RWPE1 (cell line): ENCODE measurements at regions not wholly inside any gene's neighbourhood (a gene's known extent, or its start where the extent isn't known, plus 50 kb on each side); places are given as distances from the start of the nearest gene placed in this dataset.

Source experiments
- CTCF ChIA-PET: fragments of 350-600 bp; sonication (Branson Sonifier 250); formaldehyde crosslinking; extraction: SDS; loops from one replicate; lab custom pipeline; 2021; lab: Yijun Ruan, JAX
- POLR2A ChIA-PET: fragments of 400-600 bp; formaldehyde crosslinking; extraction: SDS; loops from one replicate; lab custom pipeline; 2020; ENCODE audit warnings: antibody characterized with exemption; ENCODE audit not compliant: low non-redundant PET; lab: Yijun Ruan, JAX
- DNase-seq: peaks from one replicate; pipeline ENCODE4 v3.0.0; 2012; ENCODE audit warnings: low spot score
- H3K27ac ChIP-seq: fragments of 450-650 bp; 2 replicates; pipeline ENCODE4 v1.5.1; 2017
- CTCF ChIP-seq: fragments of 450-650 bp; conservative IDR thresholded peaks from 2 replicates; pipeline ENCODE4 v1.5.1; 2017; ENCODE audit warnings: low read depth, mild to moderate bottlenecking

GRCh38 chr9:99377790-99378775, 156.0 kb downstream of the SEC61B start:
- DNase-seq: no peak
- ChIA-PET POLR2A (no interaction called here), CTCF (no interaction called here)

DNA sequence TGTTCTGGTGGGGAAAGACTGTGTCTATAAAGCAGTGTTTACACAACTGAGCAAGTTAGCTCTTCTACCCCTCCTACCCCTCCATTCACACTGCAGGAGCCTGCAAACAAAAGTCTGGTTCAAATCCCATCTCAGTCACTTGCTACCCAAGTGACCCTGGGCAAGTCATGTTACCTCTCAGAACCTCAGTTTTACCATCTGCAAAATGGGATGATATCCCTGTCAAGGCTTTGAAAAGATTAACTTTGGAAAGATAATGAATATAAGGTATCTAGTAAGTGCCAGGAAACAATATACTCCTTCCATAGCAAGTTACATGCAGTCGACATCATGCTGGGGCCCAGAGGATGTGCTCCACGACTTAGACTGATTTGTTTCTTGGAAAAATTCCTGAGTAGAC, 161.5 kb downstream of the SEC61B start:
- ChIA-PET CTCF (interaction anchor here (0.6 kb wide), 1 partner anchor 1207 kb away, joined by 3 read pairs; no protein-coding TSS in a partner anchor), POLR2A (no interaction called here)
- no peak for DNase-seq
- H3K27ac ChIP-seq: no peak overlapping the region
- no peak for TF ChIP-seq CTCF

More at GRCh38 chr9:99377790-99378775, 156.0 kb downstream of the SEC61B start:
- no peak for TF ChIP-seq CTCF
- no peak overlapping the region for H3K27ac ChIP-seq

- ChIA-PET CTCF (no interaction called here), POLR2A (no interaction called here)
- no peak for DNase-seq
- TF ChIP-seq CTCF: no peak
- no peak overlapping the region for H3K27ac ChIP-seq
Observed at GRCh38 chr9:99385215-99385614, 163.1 kb downstream of the SEC61B start.

GRCh38 chr9:99385814-99386279, 163.8 kb downstream of the SEC61B start:
- H3K27ac ChIP-seq: no peak overlapping the region
- ChIA-PET POLR2A (interaction anchor here (0.7 kb wide), 1 partner anchor 265 kb away, joined by 3 read pairs; no protein-coding TSS in a partner anchor), CTCF (interaction anchor here (0.5 kb wide), 1 partner anchor 1331 kb away, joined by 5 read pairs; no protein-coding TSS in a partner anchor)
- TF ChIP-seq CTCF: no peak
- DNase-seq: peak; percentile 70

GRCh38 chr9:99387431-99387830, 165.3 kb downstream of the SEC61B start:
- no peak for TF ChIP-seq CTCF
- DNase-seq: no peak
- CTCF ChIA-PET: no interaction called here
- H3K27ac ChIP-seq: no peak overlapping the region
- POLR2A ChIA-PET: no interaction called here
